Neural progenitor cell (in vitro differentiated cells): ENCODE measurements at regions not wholly inside any gene's neighbourhood (a gene's known extent, or its start where the extent isn't known, plus 50 kb on each side); places are given as distances from the start of the nearest gene placed in this dataset.

ENCODE experiments used
- DNase-seq: peaks from one replicate; pipeline ENCODE4 v3.0.0-alpha.2; 2016; ENCODE audit warnings: low spot score
- H2AFZ ChIP-seq: fragments of 200-600 bp; sonication (generic); replicated peaks from 2 replicates; pipeline ENCODE4 v1.6.1; 2016; ENCODE audit warnings: antibody characterized with exemption
- H3F3A ChIP-seq: fragments of 200-600 bp; sonication (generic); 2 replicates; pipeline ENCODE4 v1.6.1; 2016; ENCODE audit warnings: antibody characterized with exemption, low read depth
- H3K27ac ChIP-seq: fragments of 200-600 bp; sonication (generic); 2 replicates; pipeline ENCODE4 v1.5.1; 2016; ENCODE audit warnings: mild to moderate bottlenecking
- H3K27me3 ChIP-seq: fragments of 200-600 bp; sonication (generic); 2 replicates; pipeline ENCODE4 v1.6.1; 2016; ENCODE audit warnings: mild to moderate bottlenecking, moderate library complexity
- H3K36me3 ChIP-seq: fragments of 200-600 bp; sonication (generic); 2 replicates; pipeline ENCODE4 v1.5.1; 2016
- H3K4me1 ChIP-seq: fragments of 200-600 bp; sonication (generic); 2 replicates; pipeline ENCODE4 v1.6.1; 2016; ENCODE audit warnings: mixed run types
- H3K4me2 ChIP-seq: fragments of 200-600 bp; sonication (generic); 2 replicates; pipeline ENCODE4 v1.6.1; 2016
- H3K4me3 ChIP-seq: fragments of 200-600 bp; sonication (generic); 2 replicates; pipeline ENCODE4 v1.5.1; 2016
- H3K79me2 ChIP-seq: fragments of 200-600 bp; sonication (generic); 2 replicates; pipeline ENCODE4 v1.6.1; 2016; ENCODE audit warnings: low read depth
- H3K9ac ChIP-seq: fragments of 200-600 bp; sonication (generic); 2 replicates; pipeline ENCODE4 v1.6.1; 2016
- H3K9me3 ChIP-seq: fragments of 200-600 bp; sonication (generic); 2 replicates; pipeline ENCODE4 v1.5.1; 2016; ENCODE audit warnings: low read depth
- H4K20me1 ChIP-seq: fragments of 200-600 bp; sonication (generic); 2 replicates; pipeline ENCODE4 v1.6.1; 2016; ENCODE audit warnings: low read depth
- H3K27ac Mint-ChIP-seq: 3 replicates; pipeline ENCODE4 v1.8.0; 2021; ENCODE audit warnings: mixed read lengths
- H3K27me3 Mint-ChIP-seq: 2 replicates; pipeline ENCODE4 v1.8.0; 2022; ENCODE audit warnings: low read depth, mild to moderate bottlenecking, inconsistent platforms, moderate library complexity, mixed read lengths; ENCODE audit not compliant: insufficient read depth
- H3K36me3 Mint-ChIP-seq: 3 replicates; pipeline ENCODE4 v1.8.0; 2021; ENCODE audit warnings: mixed read lengths
- H3K4me1 Mint-ChIP-seq: 3 replicates; pipeline ENCODE4 v1.8.0; 2021; ENCODE audit warnings: mixed read lengths
- H3K4me3 Mint-ChIP-seq: 3 replicates; pipeline ENCODE4 v1.8.0; 2021; ENCODE audit warnings: mild to moderate bottlenecking, moderate library complexity, mixed read lengths
- H3K9me3 Mint-ChIP-seq: 3 replicates; pipeline ENCODE4 v1.8.0; 2020; ENCODE audit warnings: mixed read lengths
- EZH2 ChIP-seq: fragments of 200-600 bp; sonication (generic); IDR thresholded peaks from 2 replicates; pipeline ENCODE4 v1.6.1; 2017; ENCODE audit warnings: antibody characterized with exemption, mild to moderate bottlenecking, moderate library complexity
- EZH2phosphoT487 ChIP-seq: fragments of 200-600 bp; sonication (generic); IDR thresholded peaks from 2 replicates; pipeline ENCODE4 v1.6.1; 2017; ENCODE audit warnings: antibody characterized with exemption
- TF ChIP-seq, protein P1 (sequence below): fragments of 200-600 bp; sonication (generic); IDR thresholded peaks from 2 replicates; pipeline ENCODE4 v1.5.1; 2017; ENCODE audit warnings: antibody characterized with exemption, mild to moderate bottlenecking

DNA sequence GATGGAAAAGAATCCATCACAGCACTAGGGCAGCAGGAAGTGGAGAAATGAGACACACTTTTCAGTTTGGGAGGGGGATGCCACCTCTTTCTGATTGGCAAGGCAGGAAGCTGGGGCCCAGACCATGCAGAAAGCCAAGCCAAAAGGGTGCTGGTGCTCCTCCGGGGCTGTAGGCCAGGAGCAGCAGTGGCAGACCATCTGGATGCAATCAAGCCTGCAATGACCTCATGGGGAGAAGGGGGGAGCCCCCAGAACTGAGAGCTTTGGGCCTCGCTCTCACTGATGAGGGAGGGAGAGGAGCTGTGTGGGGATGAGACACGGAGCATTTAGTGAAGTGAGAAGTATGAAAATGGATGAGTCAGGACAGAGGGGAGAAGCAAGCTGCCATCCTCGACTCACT lies 141.3 kb upstream of the NALF2 start:
- H3K4me1 ChIP-seq = peaks cover 11% of the 10 kb centered on the region
- peaks cover 14% of the 10 kb centered on the region for H3K4me1 Mint-ChIP-seq
- no peaks in the 10 kb centered on the region for H3K27me3 ChIP-seq
- DNase-seq = no peak
- no peak overlapping the region for H3K27ac ChIP-seq
- TF ChIP-seq EZH2 = no peak
- no peak for TF ChIP-seq EZH2phosphoT487
- TF ChIP-seq, protein P1, sequence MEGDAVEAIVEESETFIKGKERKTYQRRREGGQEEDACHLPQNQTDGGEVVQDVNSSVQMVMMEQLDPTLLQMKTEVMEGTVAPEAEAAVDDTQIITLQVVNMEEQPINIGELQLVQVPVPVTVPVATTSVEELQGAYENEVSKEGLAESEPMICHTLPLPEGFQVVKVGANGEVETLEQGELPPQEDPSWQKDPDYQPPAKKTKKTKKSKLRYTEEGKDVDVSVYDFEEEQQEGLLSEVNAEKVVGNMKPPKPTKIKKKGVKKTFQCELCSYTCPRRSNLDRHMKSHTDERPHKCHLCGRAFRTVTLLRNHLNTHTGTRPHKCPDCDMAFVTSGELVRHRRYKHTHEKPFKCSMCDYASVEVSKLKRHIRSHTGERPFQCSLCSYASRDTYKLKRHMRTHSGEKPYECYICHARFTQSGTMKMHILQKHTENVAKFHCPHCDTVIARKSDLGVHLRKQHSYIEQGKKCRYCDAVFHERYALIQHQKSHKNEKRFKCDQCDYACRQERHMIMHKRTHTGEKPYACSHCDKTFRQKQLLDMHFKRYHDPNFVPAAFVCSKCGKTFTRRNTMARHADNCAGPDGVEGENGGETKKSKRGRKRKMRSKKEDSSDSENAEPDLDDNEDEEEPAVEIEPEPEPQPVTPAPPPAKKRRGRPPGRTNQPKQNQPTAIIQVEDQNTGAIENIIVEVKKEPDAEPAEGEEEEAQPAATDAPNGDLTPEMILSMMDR = no peak
- H2AFZ ChIP-seq = no peak overlapping the region
- H3K9me3 ChIP-seq = no peaks in the 10 kb centered on the region
- H3F3A ChIP-seq = no peaks in the 10 kb centered on the region
- no peak overlapping the region for H3K4me3 ChIP-seq
- H3K9me3 Mint-ChIP-seq = peaks cover 2% of the 10 kb centered on the region
- H3K4me2 ChIP-seq = no peak overlapping the region
- no peaks in the 10 kb centered on the region for H3K36me3 Mint-ChIP-seq
- no peak overlapping the region for H3K27ac Mint-ChIP-seq
- no peaks in the 10 kb centered on the region for H3K36me3 ChIP-seq
- no peak overlapping the region for H3K4me3 Mint-ChIP-seq
- no peaks in the 10 kb centered on the region for H4K20me1 ChIP-seq
- H3K79me2 ChIP-seq = no peaks in the 10 kb centered on the region
- peaks cover 4% of the 10 kb centered on the region for H3K27me3 Mint-ChIP-seq
- no peak overlapping the region for H3K9ac ChIP-seq

DNA sequence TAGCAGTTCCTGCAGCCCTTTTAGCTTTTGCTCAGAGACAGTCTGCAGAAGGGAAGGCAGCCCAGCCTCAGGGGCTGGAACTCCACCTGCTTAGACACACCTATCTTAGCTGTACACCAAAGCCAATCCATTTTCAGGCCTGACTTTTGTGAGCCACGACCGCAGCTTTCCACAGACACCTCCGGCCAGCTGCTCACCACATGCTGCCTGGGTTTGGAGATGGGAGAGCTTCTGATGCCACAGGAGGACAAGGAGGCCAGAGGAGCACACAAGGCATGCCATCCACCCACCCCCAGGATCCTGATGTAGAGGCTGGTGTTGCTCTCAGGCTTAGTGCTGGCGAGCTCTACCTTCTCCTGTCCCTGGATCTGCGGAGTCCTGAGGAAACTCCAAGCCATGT lies 141.8 kb upstream of the NALF2 start:
- H3K27me3 ChIP-seq = no peaks in the 10 kb centered on the region
- H3K4me3 ChIP-seq = no peak overlapping the region
- TF ChIP-seq EZH2 (no peak), EZH2phosphoT487 (no peak)
- TF ChIP-seq, protein P1 = no peak
- Mint-ChIP-seq H3K27ac (no peak overlapping the region), H3K4me1 (peaks cover 14% of the 10 kb centered on the region), H3K27me3 (peaks cover 2% of the 10 kb centered on the region), H3K4me3 (no peak overlapping the region), H3K9me3 (peaks cover 2% of the 10 kb centered on the region), H3K36me3 (no peaks in the 10 kb centered on the region)
- no peak overlapping the region for H3K27ac ChIP-seq
- H3K79me2 ChIP-seq = no peaks in the 10 kb centered on the region
- H3K36me3 ChIP-seq = no peaks in the 10 kb centered on the region
- no peak overlapping the region for H2AFZ ChIP-seq
- no peaks in the 10 kb centered on the region for H3F3A ChIP-seq
- no peak for DNase-seq
- no peaks in the 10 kb centered on the region for H4K20me1 ChIP-seq
- H3K9ac ChIP-seq = no peak overlapping the region
- H3K9me3 ChIP-seq = no peaks in the 10 kb centered on the region
- no peak overlapping the region for H3K4me2 ChIP-seq
- peaks cover 11% of the 10 kb centered on the region for H3K4me1 ChIP-seq

DNA sequence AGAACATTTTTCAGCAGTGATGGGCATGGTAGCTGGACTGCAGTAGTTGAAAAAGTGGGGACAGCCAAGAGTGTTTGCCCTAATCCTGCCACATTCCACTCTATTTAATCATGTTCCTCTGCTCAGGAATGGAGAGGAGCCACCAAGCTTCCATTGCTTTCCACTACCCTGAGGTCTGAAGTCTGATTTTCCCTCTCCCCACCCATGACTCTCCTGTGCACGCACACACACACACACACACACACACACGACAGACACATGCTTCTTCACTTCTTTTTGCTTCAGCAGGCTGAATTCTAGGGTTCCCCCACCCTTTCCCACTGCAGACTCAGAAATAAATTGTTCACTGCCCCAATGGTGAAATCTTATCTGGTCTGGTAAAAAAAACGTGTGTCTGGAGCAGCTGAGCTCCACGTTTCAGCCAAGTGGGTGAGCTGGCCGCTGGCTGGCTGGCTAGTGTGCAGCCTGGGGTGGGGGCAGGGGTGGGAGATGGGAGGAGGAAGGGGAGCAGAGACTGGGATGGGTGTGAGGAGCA lies 142.7 kb upstream of the NALF2 start:
- no peaks in the 10 kb centered on the region for H3K79me2 ChIP-seq
- TF ChIP-seq, protein P1 = no peak
- TF ChIP-seq EZH2 = no peak
- TF ChIP-seq EZH2phosphoT487 = no peak
- H3K9ac ChIP-seq = no peak overlapping the region
- H3K9me3 Mint-ChIP-seq = peaks cover 2% of the 10 kb centered on the region
- H3K27me3 Mint-ChIP-seq = peaks cover 2% of the 10 kb centered on the region
- H3K9me3 ChIP-seq = no peaks in the 10 kb centered on the region
- no peak overlapping the region for H3K27ac ChIP-seq
- H3K27ac Mint-ChIP-seq = no peak overlapping the region
- no peak overlapping the region for H2AFZ ChIP-seq
- H3K4me3 ChIP-seq = no peak overlapping the region
- no peaks in the 10 kb centered on the region for H3K36me3 Mint-ChIP-seq
- DNase-seq = no peak
- no peak overlapping the region for H3K4me2 ChIP-seq
- H3K4me1 ChIP-seq = peaks cover 11% of the 10 kb centered on the region
- H3F3A ChIP-seq = no peaks in the 10 kb centered on the region
- no peaks in the 10 kb centered on the region for H3K36me3 ChIP-seq
- no peak overlapping the region for H3K4me3 Mint-ChIP-seq
- no peaks in the 10 kb centered on the region for H3K27me3 ChIP-seq
- peaks cover 14% of the 10 kb centered on the region for H3K4me1 Mint-ChIP-seq
- H4K20me1 ChIP-seq = no peaks in the 10 kb centered on the region
